A549 (cell line): ENCODE measurements at regions not wholly inside any gene's neighbourhood (a gene's known extent, or its start where the extent isn't known, plus 50 kb on each side); places are given as distances from the start of the nearest gene placed in this dataset.

Source experiments
- ATAC-seq, 2 experiments: fragments of 200-7000 bp in 1 of 2; fragments of >200 bp in 1 of 2; cut with Nextera tagmentation in 1 of 2; cut with Tn5 transposase in 1 of 2; 3 replicates each; pipeline versions ENCODE4 v1.8.0 to v1.9.1; 2018 to 2020; ENCODE audit warnings: mild to moderate bottlenecking in 1 of 2, moderate library complexity in 1 of 2
- CTCF ChIA-PET: fragments of 300-600 bp; sonication (Branson Sonifier 250); formaldehyde crosslinking; extraction: SDS; loops from one replicate; lab custom pipeline; 2021; ENCODE audit warnings: antibody characterized with exemption, inconsistent platforms; lab: Yijun Ruan, JAX
- POLR2A ChIA-PET: fragments of 350-600 bp; formaldehyde crosslinking; extraction: SDS; loops from one replicate; lab custom pipeline; 2021; ENCODE audit warnings: antibody characterized with exemption, inconsistent platforms; lab: Yijun Ruan, JAX
- DNase-seq, 2 experiments: peaks; one replicate each; pipeline versions ENCODE4 v3.0.0 to v3.0.0-alpha.2; 2011 to 2016; ENCODE audit warnings: low read depth in 1 of 2, low spot score in 1 of 2
- FAIRE-seq: peaks from 2 replicates; lab custom pipeline; 2011; peaks lifted over from hg19 to GRCh38; lab: Jason Lieb, UNC
- H3K27ac ChIP-seq, 2 experiments: fragments of >200 bp; sonication (Bioruptor Twin); formaldehyde crosslinking; 3 replicates each; pipeline ENCODE4 v1.5.1; 2016 to 2017
- H3K4me1 ChIP-seq: fragments of >200 bp; sonication (Bioruptor Twin); formaldehyde crosslinking; 3 replicates; pipeline ENCODE4 v1.6.1; 2016
- H3K4me2 ChIP-seq: fragments of >200 bp; sonication (Bioruptor Twin); formaldehyde crosslinking; 3 replicates; pipeline ENCODE4 v1.6.1; 2016
- H3K4me3 ChIP-seq: fragments of >200 bp; sonication (Bioruptor Twin); formaldehyde crosslinking; 3 replicates; pipeline ENCODE4 v1.5.1; 2016
- H3K9me3 ChIP-seq: fragments of >200 bp; sonication (Bioruptor Twin); formaldehyde crosslinking; 3 replicates; pipeline ENCODE4 v1.6.1; 2016
- CBX2 ChIP-seq: fragments of 200-600 bp; sonication (generic); IDR thresholded peaks from 2 replicates; pipeline ENCODE4 v1.6.1; 2016; ENCODE audit warnings: low read depth, mild to moderate bottlenecking, borderline replicate concordance
- EHMT2 ChIP-seq: fragments of 200-600 bp; sonication (generic); IDR thresholded peaks from 2 replicates; pipeline ENCODE4 v1.6.1; 2016; ENCODE audit warnings: antibody characterized with exemption, low read depth, mild to moderate bottlenecking, moderate library complexity
- FOSB ChIP-seq: fragments of 250-450 bp; sonication (Bioruptor Pico); IDR thresholded peaks from 2 replicates; pipeline ENCODE4 v1.5.0; 2020; ENCODE audit warnings: mild to moderate bottlenecking, moderate library complexity
- FOSL2 ChIP-seq, 2 experiments: fragments of 450-650 bp in 1 of 2; fragments of >200 bp in 1 of 2; sonication (Bioruptor Twin) in 1 of 2; formaldehyde crosslinking; IDR thresholded peaks; 2 replicates each; pipeline versions ENCODE4 v1.5.0 to v1.6.1; 2016 to 2020; ENCODE audit warnings: mild to moderate bottlenecking in 1 of 2, moderate library complexity in 1 of 2
- HDAC2 ChIP-seq: fragments of 200-600 bp; sonication (generic); IDR thresholded peaks from 2 replicates; pipeline ENCODE4 v1.6.1; 2016
- HEYL ChIP-seq: fragments of 250-450 bp; sonication (Bioruptor Pico); IDR thresholded peaks from 2 replicates; pipeline ENCODE4 v1.8.0; 2021; ENCODE audit warnings: mild to moderate bottlenecking, moderate library complexity
- JUN ChIP-seq, 2 experiments: fragments of >200 bp; sonication (Bioruptor Twin); formaldehyde crosslinking; IDR thresholded peaks; 2 replicates in 1 of 2; 3 replicates in 1 of 2; pipeline ENCODE4 v1.6.1; 2016 to 2017
- JUNB ChIP-seq: fragments of >200 bp; sonication (Bioruptor Twin); formaldehyde crosslinking; IDR thresholded peaks from 2 replicates; pipeline ENCODE4 v1.6.1; 2016
- KDM1A ChIP-seq: fragments of 200-600 bp; sonication (generic); IDR thresholded peaks from 2 replicates; pipeline ENCODE4 v1.6.1; 2016; ENCODE audit warnings: low read depth, mild to moderate bottlenecking
- MYC ChIP-seq: IDR thresholded peaks from 2 replicates; pipeline ENCODE4 v1.6.1; 2012; ENCODE audit warnings: mild to moderate bottlenecking, inconsistent platforms, low read length, improper control_type of control experiment, borderline replicate concordance
- NFE2L2 ChIP-seq: fragments of 150-350 bp; conservative IDR thresholded peaks from 2 replicates; pipeline ENCODE4 v1.6.1; 2014; ENCODE audit warnings: low read length
- RAD21 ChIP-seq, 2 experiments: fragments of >200 bp in 1 of 2; sonication (Bioruptor Twin) in 1 of 2; formaldehyde crosslinking in 1 of 2; IDR thresholded peaks in 1 of 2; conservative IDR thresholded peaks in 1 of 2; 2 replicates in 1 of 2; 3 replicates in 1 of 2; pipeline ENCODE4 v1.6.1; 2012 to 2018; ENCODE audit warnings: inconsistent platforms in 1 of 2
- RARB ChIP-seq: fragments of 250-450 bp; sonication (Bioruptor Pico); IDR thresholded peaks from 2 replicates; pipeline ENCODE4 v1.8.0; 2021; ENCODE audit warnings: mild to moderate bottlenecking, moderate library complexity
- SMC3 ChIP-seq: fragments of >200 bp; sonication (Bioruptor Twin); formaldehyde crosslinking; IDR thresholded peaks from 3 replicates; pipeline ENCODE4 v1.6.1; 2018; ENCODE audit warnings: inconsistent platforms
- SREBF2 ChIP-seq: fragments of 450-650 bp; IDR thresholded peaks from 2 replicates; pipeline ENCODE4 v1.6.1; 2014; ENCODE audit warnings: mild to moderate bottlenecking, moderate library complexity
- TFCP2L1 ChIP-seq: fragments of 250-450 bp; sonication (Bioruptor Pico); IDR thresholded peaks from 2 replicates; pipeline ENCODE4 v1.5.0; 2021; ENCODE audit warnings: mild to moderate bottlenecking
- TP53 ChIP-seq: fragments of 250-450 bp; sonication (Bioruptor Pico); IDR thresholded peaks from 2 replicates; pipeline ENCODE4 v1.5.0; 2021; ENCODE audit warnings: mild to moderate bottlenecking, moderate library complexity
- ZSCAN20 ChIP-seq: fragments of 250-450 bp; sonication (Bioruptor Pico); IDR thresholded peaks from 2 replicates; pipeline ENCODE4 v1.8.0; 2022; ENCODE audit warnings: mild to moderate bottlenecking, moderate library complexity
- WGBS: methylation state at CpG from one replicate; pipeline ENCODE4 v1.1.6; 2017; ENCODE audit errors: missing lambda C conversion rate; 5-methylcytosine and 5-hydroxymethylcytosine counted together
- TF ChIP-seq, protein P1 (sequence below): fragments of 250-450 bp; sonication (Bioruptor Pico); IDR thresholded peaks from 2 replicates; pipeline ENCODE4 v1.5.0; 2020; ENCODE audit warnings: low read depth, mild to moderate bottlenecking, moderate library complexity
- TF ChIP-seq, protein P2 (sequence below): fragments of 150-350 bp; IDR thresholded peaks from 2 replicates; pipeline ENCODE4 v1.6.1; 2014; ENCODE audit warnings: low read depth, mild to moderate bottlenecking, low read length
- TF ChIP-seq, protein P3 (sequence below): fragments of >200 bp; sonication (Bioruptor Twin); formaldehyde crosslinking; IDR thresholded peaks from 3 replicates; pipeline ENCODE4 v1.6.1; 2016
- TF ChIP-seq, protein P4 (sequence below): fragments of >200 bp; sonication (Bioruptor Twin); formaldehyde crosslinking; IDR thresholded peaks from 2 replicates; pipeline ENCODE4 v1.6.1; 2016
- TF ChIP-seq, protein P5 (sequence below): fragments of >200 bp; sonication (Bioruptor Twin); formaldehyde crosslinking; IDR thresholded peaks from 3 replicates; pipeline ENCODE4 v1.5.1; 2016

DNA sequence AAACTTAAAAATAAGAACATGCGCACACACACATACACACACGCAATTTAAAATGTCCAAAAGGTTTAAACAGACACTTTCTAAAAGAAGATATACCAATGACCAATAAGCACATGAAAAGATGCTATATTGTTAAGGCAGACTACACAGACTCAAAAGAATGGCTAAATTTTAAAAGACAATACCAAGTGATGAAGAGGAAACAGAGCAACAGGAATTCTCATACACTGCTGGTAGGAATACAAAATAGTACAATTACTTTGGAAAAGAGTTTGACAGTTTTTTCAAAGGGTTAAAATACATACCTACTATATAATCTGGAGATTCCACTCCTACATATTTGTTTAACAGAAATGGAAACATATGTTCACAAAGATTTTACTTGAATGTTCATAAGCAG is 239.6 kb upstream of the SAMSN1 start:
- no peak for FAIRE-seq
- TF ChIP-seq HDAC2 (no peak), SMC3 (no peak), MYC (no peak), JUN (IDR thresholded peaks at IDR 0.05) (no peak), FOSL2 (IDR thresholded peaks at IDR 0.05) (no peak), FOSL2 (CRISPR knock-in tag; IDR thresholded peaks at IDR 0.05) (no peak), TFCP2L1 (CRISPR knock-in tag) (no peak), NFE2L2 (no peak), KDM1A (no peak), SREBF2 (no peak), RAD21 (conservative IDR thresholded peaks at IDR 0.05 in 1 of 2, IDR thresholded peaks at IDR 0.05 in 1 of 2) (no peak), HEYL (no peak), RARB (CRISPR knock-in tag) (no peak)
- TF ChIP-seq, protein P1, sequence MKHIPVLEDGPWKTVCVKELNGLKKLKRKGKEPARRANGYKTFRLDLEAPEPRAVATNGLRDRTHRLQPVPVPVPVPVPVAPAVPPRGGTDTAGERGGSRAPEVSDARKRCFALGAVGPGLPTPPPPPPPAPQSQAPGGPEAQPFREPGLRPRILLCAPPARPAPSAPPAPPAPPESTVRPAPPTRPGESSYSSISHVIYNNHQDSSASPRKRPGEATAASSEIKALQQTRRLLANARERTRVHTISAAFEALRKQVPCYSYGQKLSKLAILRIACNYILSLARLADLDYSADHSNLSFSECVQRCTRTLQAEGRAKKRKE (CRISPR knock-in tag), result no peak
- TF ChIP-seq, protein P2, sequence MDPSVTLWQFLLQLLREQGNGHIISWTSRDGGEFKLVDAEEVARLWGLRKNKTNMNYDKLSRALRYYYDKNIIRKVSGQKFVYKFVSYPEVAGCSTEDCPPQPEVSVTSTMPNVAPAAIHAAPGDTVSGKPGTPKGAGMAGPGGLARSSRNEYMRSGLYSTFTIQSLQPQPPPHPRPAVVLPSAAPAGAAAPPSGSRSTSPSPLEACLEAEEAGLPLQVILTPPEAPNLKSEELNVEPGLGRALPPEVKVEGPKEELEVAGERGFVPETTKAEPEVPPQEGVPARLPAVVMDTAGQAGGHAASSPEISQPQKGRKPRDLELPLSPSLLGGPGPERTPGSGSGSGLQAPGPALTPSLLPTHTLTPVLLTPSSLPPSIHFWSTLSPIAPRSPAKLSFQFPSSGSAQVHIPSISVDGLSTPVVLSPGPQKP, result no peak
- TF ChIP-seq, protein P3, sequence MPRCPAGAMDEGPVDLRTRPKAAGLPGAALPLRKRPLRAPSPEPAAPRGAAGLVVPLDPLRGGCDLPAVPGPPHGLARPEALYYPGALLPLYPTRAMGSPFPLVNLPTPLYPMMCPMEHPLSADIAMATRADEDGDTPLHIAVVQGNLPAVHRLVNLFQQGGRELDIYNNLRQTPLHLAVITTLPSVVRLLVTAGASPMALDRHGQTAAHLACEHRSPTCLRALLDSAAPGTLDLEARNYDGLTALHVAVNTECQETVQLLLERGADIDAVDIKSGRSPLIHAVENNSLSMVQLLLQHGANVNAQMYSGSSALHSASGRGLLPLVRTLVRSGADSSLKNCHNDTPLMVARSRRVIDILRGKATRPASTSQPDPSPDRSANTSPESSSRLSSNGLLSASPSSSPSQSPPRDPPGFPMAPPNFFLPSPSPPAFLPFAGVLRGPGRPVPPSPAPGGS, result no peak
- TF ChIP-seq, protein P4, sequence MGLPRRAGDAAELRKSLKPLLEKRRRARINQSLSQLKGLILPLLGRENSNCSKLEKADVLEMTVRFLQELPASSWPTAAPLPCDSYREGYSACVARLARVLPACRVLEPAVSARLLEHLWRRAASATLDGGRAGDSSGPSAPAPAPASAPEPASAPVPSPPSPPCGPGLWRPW, result no peak
- WGBS, result 85% methylated on average over 2 of the region's 2 CpGs
- no peak for DNase-seq
- no peak overlapping the region for H3K4me2 ChIP-seq
- H3K9me3 ChIP-seq, result no peaks in the 10 kb centered on the region
- ATAC-seq, result no peak
- H3K4me3 ChIP-seq, result no peak overlapping the region
- H3K4me1 ChIP-seq, result no peaks in the 10 kb centered on the region
- ChIA-PET CTCF (no interaction called here), POLR2A (no interaction called here)
- H3K27ac ChIP-seq, result no peak overlapping the region

DNA sequence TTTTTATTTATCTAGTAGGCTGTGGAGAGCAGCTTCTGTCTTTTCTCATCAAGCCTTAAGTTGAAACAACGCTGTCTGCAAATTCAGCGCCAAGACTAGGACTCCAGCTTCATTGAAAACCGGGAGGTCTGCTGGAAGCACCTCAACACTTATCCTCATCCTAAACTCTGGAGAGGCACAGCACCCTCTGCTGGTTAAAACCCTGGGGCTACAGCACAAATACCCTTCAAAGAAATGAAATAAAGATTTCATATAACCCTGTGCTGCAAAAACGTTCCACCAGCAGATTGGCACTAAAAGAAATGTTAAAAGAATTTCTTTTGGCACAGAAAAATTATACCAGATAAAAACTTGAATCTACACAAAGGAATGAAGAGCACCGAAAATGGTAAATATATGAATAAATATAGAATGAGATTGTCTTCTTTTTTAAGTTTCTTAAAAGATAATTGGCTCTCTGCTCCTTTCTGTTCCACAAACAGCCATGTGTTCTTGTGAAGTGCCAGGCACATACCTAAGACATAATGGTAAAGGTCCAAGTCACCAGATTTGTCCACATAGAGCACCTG is 227.7 kb upstream of the SAMSN1 start:
- POLR2A ChIA-PET, result no interaction called here
- CTCF ChIA-PET, result no interaction called here
- Histone ChIP-seq H3K4me1 (no peaks in the 10 kb centered on the region), H3K4me3 (no peak overlapping the region), H3K9me3 (no peaks in the 10 kb centered on the region), H3K27ac (no peak overlapping the region), H3K4me2 (no peak overlapping the region)
- FAIRE-seq (no peak), DNase-seq (peak in 1 of 2 experiments; percentile 19), ATAC-seq (no peak)
- TF ChIP-seq HDAC2 (no peak), EHMT2 (no peak), JUNB (no peak), ZSCAN20 (no peak), CBX2 (no peak), TP53 (CRISPR knock-in tag) (no peak), MYC (no peak), FOSB (CRISPR knock-in tag) (no peak), RAD21 (conservative IDR thresholded peaks at IDR 0.05 in 1 of 2, IDR thresholded peaks at IDR 0.05 in 1 of 2) (peak in 1 of 2 experiments; percentile 23; a peak in 2 of 5 replicates), JUN (IDR thresholded peaks at IDR 0.05) (no peak)
- TF ChIP-seq, protein P2, result no peak
- TF ChIP-seq, protein P5, sequence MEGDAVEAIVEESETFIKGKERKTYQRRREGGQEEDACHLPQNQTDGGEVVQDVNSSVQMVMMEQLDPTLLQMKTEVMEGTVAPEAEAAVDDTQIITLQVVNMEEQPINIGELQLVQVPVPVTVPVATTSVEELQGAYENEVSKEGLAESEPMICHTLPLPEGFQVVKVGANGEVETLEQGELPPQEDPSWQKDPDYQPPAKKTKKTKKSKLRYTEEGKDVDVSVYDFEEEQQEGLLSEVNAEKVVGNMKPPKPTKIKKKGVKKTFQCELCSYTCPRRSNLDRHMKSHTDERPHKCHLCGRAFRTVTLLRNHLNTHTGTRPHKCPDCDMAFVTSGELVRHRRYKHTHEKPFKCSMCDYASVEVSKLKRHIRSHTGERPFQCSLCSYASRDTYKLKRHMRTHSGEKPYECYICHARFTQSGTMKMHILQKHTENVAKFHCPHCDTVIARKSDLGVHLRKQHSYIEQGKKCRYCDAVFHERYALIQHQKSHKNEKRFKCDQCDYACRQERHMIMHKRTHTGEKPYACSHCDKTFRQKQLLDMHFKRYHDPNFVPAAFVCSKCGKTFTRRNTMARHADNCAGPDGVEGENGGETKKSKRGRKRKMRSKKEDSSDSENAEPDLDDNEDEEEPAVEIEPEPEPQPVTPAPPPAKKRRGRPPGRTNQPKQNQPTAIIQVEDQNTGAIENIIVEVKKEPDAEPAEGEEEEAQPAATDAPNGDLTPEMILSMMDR, result 0 out of 3 replicates have a peak, but pooled peaks have one; percentile 7
- WGBS, result 33% methylated on average over 5 of the region's 5 CpGs
